Osteoblast (primary cell): ENCODE measurements at regions not wholly inside any gene's neighbourhood (a gene's known extent, or its start where the extent isn't known, plus 50 kb on each side); places are given as distances from the start of the nearest gene placed in this dataset.

ENCODE experiments used
- DNase-seq: peaks from one replicate; pipeline ENCODE4 v3.0.0; 2011; ENCODE audit warnings: low spot score, mixed read lengths; ENCODE audit not compliant: insufficient read length; ENCODE audit errors: missing footprints
- H2AFZ ChIP-seq: 2 replicates; pipeline ENCODE4 v1.6.0; 2011; ENCODE audit warnings: mild to moderate bottlenecking, low read length
- H3K27ac ChIP-seq: 2 replicates; pipeline ENCODE4 v1.5.1; 2011; ENCODE audit warnings: mild to moderate bottlenecking, low read depth, low read length, moderate library complexity
- H3K27me3 ChIP-seq: 2 replicates; pipeline ENCODE4 v1.6.0; 2012; ENCODE audit warnings: mild to moderate bottlenecking, control low read depth, inconsistent platforms, low read length, moderate library complexity; ENCODE audit not compliant: insufficient read depth
- H3K36me3 ChIP-seq: 2 replicates; pipeline ENCODE4 v1.5.1; 2011; ENCODE audit warnings: mild to moderate bottlenecking, low read length, control low read depth, moderate library complexity; ENCODE audit not compliant: insufficient read depth
- H3K4me1 ChIP-seq: 2 replicates; pipeline ENCODE4 v1.5.1; 2011; ENCODE audit warnings: mild to moderate bottlenecking, low read length, control low read depth, moderate library complexity; ENCODE audit not compliant: insufficient read depth
- H3K4me2 ChIP-seq: 2 replicates; pipeline ENCODE4 v1.6.0; 2011; ENCODE audit warnings: mild to moderate bottlenecking, low read length; ENCODE audit not compliant: insufficient read depth
- H3K4me3 ChIP-seq: fragments of 200-600 bp; sonication (generic); 3 replicates; pipeline ENCODE4 v1.5.1; 2012; ENCODE audit warnings: mild to moderate bottlenecking, low read length, inconsistent platforms; ENCODE audit not compliant: insufficient read depth
- H3K79me2 ChIP-seq: 2 replicates; pipeline ENCODE4 v1.6.0; 2012; ENCODE audit warnings: mild to moderate bottlenecking, low read length, control low read depth, inconsistent platforms; ENCODE audit not compliant: insufficient read depth
- H3K9me3 ChIP-seq: 2 replicates; pipeline ENCODE4 v1.5.1; 2011; ENCODE audit warnings: low read depth, low read length, control low read depth
- H4K20me1 ChIP-seq: 2 replicates; pipeline ENCODE4 v1.6.0; 2012; ENCODE audit warnings: mild to moderate bottlenecking, low read length, control low read depth; ENCODE audit not compliant: insufficient read depth
- TF ChIP-seq, protein P1 (sequence below): IDR thresholded peaks from 2 replicates; pipeline ENCODE4 v1.5.1; 2011; ENCODE audit warnings: mild to moderate bottlenecking, low read depth, low read length, moderate library complexity; ENCODE audit errors: extremely low read depth

- H3K4me2 ChIP-seq, result no peak overlapping the region
- no peaks in the 10 kb centered on the region for H4K20me1 ChIP-seq
- TF ChIP-seq, protein P1, sequence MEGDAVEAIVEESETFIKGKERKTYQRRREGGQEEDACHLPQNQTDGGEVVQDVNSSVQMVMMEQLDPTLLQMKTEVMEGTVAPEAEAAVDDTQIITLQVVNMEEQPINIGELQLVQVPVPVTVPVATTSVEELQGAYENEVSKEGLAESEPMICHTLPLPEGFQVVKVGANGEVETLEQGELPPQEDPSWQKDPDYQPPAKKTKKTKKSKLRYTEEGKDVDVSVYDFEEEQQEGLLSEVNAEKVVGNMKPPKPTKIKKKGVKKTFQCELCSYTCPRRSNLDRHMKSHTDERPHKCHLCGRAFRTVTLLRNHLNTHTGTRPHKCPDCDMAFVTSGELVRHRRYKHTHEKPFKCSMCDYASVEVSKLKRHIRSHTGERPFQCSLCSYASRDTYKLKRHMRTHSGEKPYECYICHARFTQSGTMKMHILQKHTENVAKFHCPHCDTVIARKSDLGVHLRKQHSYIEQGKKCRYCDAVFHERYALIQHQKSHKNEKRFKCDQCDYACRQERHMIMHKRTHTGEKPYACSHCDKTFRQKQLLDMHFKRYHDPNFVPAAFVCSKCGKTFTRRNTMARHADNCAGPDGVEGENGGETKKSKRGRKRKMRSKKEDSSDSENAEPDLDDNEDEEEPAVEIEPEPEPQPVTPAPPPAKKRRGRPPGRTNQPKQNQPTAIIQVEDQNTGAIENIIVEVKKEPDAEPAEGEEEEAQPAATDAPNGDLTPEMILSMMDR, result no peak
- no peak for DNase-seq
- no peaks in the 10 kb centered on the region for H3K9me3 ChIP-seq
- H3K27me3 ChIP-seq, result no peaks in the 10 kb centered on the region
- no peak overlapping the region for H2AFZ ChIP-seq
- no peaks in the 10 kb centered on the region for H3K79me2 ChIP-seq
- H3K27ac ChIP-seq, result no peak overlapping the region
- no peak overlapping the region for H3K4me3 ChIP-seq
- H3K36me3 ChIP-seq, result no peaks in the 10 kb centered on the region
- H3K4me1 ChIP-seq, result no peaks in the 10 kb centered on the region
Measured at GRCh38 chr2:17124575-17125318, 393.5 kb downstream of the RAD51AP2 start.

DNA sequence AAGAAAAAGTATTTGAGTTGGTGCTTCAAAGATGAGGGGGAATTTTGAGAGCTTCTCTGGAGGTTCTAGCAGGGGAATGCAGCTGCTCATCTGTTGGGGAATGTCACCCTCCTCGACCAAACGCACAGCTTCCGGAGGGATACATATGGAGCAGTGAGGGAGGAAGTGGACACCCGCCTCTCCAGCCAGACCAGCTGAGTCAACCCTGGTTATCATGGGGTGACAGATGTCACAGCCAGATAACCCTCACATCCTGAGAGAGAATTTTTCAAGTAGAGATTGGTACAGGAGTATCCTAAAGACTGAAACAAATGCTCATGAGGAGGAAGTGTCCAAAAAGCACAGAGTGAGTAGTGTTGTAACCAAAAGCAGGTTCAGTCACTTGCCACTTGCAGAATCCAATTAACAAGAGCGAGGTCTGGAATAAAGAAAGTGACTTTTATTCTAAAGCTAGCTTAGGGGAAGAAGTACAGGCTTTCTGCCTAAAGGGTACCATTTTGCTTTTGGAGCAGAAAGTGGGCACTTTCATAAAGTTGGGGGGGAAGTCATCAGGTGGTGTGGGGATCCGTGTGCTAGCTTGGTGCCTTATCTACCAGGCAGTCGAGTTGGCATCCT is 395.2 kb downstream of the RAD51AP2 start:
- Histone ChIP-seq H4K20me1 (no peaks in the 10 kb centered on the region), H3K27me3 (no peaks in the 10 kb centered on the region), H3K79me2 (no peaks in the 10 kb centered on the region), H3K4me1 (no peaks in the 10 kb centered on the region), H2AFZ (no peak overlapping the region), H3K9me3 (no peaks in the 10 kb centered on the region), H3K4me2 (no peak overlapping the region), H3K27ac (no peak overlapping the region), H3K36me3 (no peaks in the 10 kb centered on the region), H3K4me3 (no peak overlapping the region)
- no peak for DNase-seq
- TF ChIP-seq, protein P1, result no peak

DNA sequence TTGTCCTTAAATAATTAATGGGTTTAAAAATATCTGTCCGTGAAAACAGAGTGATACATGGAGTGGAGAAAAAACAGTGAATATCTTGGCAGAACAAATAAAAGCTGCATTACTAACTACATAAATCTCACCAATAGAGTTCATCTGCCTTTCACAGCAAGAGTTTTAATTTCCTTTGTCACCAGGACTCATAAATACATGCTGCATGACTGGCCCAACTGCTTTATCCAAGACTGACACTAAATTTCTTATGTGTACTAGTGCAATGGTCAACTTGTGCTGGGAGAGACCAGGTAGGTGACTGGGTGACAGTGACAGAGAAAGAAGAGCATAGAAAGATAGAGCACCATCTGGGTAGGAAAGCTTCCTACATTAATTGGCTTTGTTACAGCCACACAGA is 402.8 kb downstream of the RAD51AP2 start:
- Histone ChIP-seq H2AFZ (no peak overlapping the region), H3K27ac (no peak overlapping the region), H3K4me1 (no peaks in the 10 kb centered on the region), H3K9me3 (peaks cover 2% of the 10 kb centered on the region), H3K79me2 (no peaks in the 10 kb centered on the region), H3K4me2 (no peak overlapping the region), H3K4me3 (no peak overlapping the region), H3K36me3 (no peaks in the 10 kb centered on the region), H3K27me3 (no peaks in the 10 kb centered on the region), H4K20me1 (no peaks in the 10 kb centered on the region)
- no peak for DNase-seq
- TF ChIP-seq, protein P1, result no peak

- Histone ChIP-seq H3K4me3 (no peak overlapping the region), H4K20me1 (no peaks in the 10 kb centered on the region), H3K9me3 (peaks cover 2% of the 10 kb centered on the region), H2AFZ (no peak overlapping the region), H3K4me1 (no peaks in the 10 kb centered on the region), H3K79me2 (no peaks in the 10 kb centered on the region), H3K27ac (no peak overlapping the region), H3K36me3 (no peaks in the 10 kb centered on the region), H3K4me2 (no peak overlapping the region), H3K27me3 (no peaks in the 10 kb centered on the region)
- TF ChIP-seq, protein P1, result no peak
- no peak for DNase-seq
Measured at GRCh38 chr2:17115042-17115441, 403.2 kb downstream of the RAD51AP2 start.
